Testis (tissue), 2 donors: ENCODE measurements at regions not wholly inside any gene's neighbourhood (a gene's known extent, or its start where the extent isn't known, plus 50 kb on each side); places are given as distances from the start of the nearest gene placed in this dataset.

Experiments used
- DNase-seq: peaks from one replicate; pipeline ENCODE4 v3.0.0-alpha.2; 2019
- H3K27ac ChIP-seq, 2 donors: fragments of 200-600 bp; sonication (generic); one replicate each; pipeline ENCODE4 v1.5.1; 2019
- H3K27me3 ChIP-seq: fragments of 200-600 bp; sonication (generic); one replicate; pipeline ENCODE4 v1.5.1; 2019
- H3K36me3 ChIP-seq: fragments of 200-600 bp; sonication (generic); one replicate; pipeline ENCODE4 v1.5.1; 2017; ENCODE audit warnings: low read depth; ENCODE audit errors: missing control alignments
- H3K4me1 ChIP-seq: fragments of 200-600 bp; sonication (generic); one replicate; pipeline ENCODE4 v1.5.1; 2019
- H3K4me3 ChIP-seq, 2 donors: fragments of 200-600 bp; sonication (generic); one replicate each; pipeline ENCODE4 v1.5.1; 2017 to 2019
- H3K9me3 ChIP-seq: fragments of 200-600 bp; sonication (generic); one replicate; pipeline ENCODE4 v1.5.1; 2017
- POLR2A ChIP-seq: fragments of 450-650 bp; IDR thresholded peaks from one replicate; pipeline ENCODE4 v1.6.1; 2017; ENCODE audit warnings: antibody characterized with exemption, mild to moderate bottlenecking, moderate library complexity
- WGBS, 2 donors: methylation state at CpG; one replicate each; pipeline ENCODE4 v1.1.5; 2018; 5-methylcytosine and 5-hydroxymethylcytosine counted together
- intact Hi-C: fragments of 100-400 bp; cut with DNase I; formaldehyde crosslinking; loops from one replicate; pipeline ENCODE4 v1.15.1; 2023; ENCODE audit warnings: low total_unique reads
- TF ChIP-seq, protein P1 (sequence below), 3 experiments: fragments of 450-650 bp in 2 of 3; fragments of 200-600 bp in 1 of 3; sonication (generic) in 1 of 3; IDR thresholded peaks; one replicate each; pipeline ENCODE4 v1.5.1; 2016 to 2019; ENCODE audit warnings: antibody characterized with exemption in 3 of 3, mild to moderate bottlenecking in 2 of 3, moderate library complexity in 1 of 3

DNA sequence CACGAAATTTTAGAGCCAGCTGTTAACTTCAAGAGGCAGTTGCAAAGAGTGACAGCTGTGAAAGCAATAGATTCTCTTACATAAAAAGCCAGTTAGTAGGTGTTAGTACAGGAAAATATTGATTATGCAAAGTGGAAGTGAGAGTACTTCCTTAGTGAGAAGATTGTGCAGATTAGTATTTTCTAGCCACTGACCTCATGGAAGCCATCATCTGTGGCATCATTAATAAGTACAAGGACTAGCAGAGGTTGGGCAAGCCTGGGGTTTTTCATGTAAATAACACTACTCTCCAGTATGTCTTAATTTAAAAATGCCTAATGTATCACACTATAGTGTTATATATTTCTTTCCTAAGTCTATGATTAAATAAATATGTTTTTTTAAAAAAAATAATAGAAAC is 166.2 kb upstream of the DTNA start:
- H3K4me1 ChIP-seq: no peaks in the 10 kb centered on the region
- no peak overlapping the region for H3K4me3 ChIP-seq
- no peaks in the 10 kb centered on the region for H3K9me3 ChIP-seq
- WGBS, 2 donors: 65 to 71% methylated on average over 1 of the region's 1 CpG
- H3K27ac ChIP-seq: no peak overlapping the region
- H3K27me3 ChIP-seq: no peaks in the 10 kb centered on the region
- TF ChIP-seq POLR2A: no peak
- TF ChIP-seq, protein P1, sequence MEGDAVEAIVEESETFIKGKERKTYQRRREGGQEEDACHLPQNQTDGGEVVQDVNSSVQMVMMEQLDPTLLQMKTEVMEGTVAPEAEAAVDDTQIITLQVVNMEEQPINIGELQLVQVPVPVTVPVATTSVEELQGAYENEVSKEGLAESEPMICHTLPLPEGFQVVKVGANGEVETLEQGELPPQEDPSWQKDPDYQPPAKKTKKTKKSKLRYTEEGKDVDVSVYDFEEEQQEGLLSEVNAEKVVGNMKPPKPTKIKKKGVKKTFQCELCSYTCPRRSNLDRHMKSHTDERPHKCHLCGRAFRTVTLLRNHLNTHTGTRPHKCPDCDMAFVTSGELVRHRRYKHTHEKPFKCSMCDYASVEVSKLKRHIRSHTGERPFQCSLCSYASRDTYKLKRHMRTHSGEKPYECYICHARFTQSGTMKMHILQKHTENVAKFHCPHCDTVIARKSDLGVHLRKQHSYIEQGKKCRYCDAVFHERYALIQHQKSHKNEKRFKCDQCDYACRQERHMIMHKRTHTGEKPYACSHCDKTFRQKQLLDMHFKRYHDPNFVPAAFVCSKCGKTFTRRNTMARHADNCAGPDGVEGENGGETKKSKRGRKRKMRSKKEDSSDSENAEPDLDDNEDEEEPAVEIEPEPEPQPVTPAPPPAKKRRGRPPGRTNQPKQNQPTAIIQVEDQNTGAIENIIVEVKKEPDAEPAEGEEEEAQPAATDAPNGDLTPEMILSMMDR (IDR thresholded peaks at IDR 0.05): no peak
- H3K36me3 ChIP-seq: no peaks in the 10 kb centered on the region
- no peak for DNase-seq
- intact Hi-C loops: no loop called here

DNA sequence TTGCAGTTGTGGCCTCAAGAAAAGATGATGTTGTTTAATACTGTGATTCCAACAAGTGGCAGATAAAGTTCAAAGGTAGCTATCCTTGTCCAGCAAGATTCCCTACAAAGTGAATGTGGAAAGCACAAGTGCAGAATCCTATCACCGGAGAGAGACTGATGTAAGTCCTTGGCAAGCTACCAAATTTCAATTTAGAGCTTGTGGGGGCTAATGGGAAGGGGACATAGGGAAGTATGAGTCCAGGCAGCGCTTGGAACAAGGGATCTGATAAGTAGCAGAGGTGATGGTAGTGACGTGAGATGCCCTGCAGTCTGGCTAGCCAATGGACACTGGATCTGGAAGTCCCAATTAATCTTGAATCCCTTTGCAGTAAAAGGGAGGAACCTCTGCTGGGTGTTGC is 165.2 kb upstream of the DTNA start:
- H3K9me3 ChIP-seq: no peaks in the 10 kb centered on the region
- 51 to 61% methylated on average over 3 of the region's 3 CpGs for WGBS, 2 donors

DNA sequence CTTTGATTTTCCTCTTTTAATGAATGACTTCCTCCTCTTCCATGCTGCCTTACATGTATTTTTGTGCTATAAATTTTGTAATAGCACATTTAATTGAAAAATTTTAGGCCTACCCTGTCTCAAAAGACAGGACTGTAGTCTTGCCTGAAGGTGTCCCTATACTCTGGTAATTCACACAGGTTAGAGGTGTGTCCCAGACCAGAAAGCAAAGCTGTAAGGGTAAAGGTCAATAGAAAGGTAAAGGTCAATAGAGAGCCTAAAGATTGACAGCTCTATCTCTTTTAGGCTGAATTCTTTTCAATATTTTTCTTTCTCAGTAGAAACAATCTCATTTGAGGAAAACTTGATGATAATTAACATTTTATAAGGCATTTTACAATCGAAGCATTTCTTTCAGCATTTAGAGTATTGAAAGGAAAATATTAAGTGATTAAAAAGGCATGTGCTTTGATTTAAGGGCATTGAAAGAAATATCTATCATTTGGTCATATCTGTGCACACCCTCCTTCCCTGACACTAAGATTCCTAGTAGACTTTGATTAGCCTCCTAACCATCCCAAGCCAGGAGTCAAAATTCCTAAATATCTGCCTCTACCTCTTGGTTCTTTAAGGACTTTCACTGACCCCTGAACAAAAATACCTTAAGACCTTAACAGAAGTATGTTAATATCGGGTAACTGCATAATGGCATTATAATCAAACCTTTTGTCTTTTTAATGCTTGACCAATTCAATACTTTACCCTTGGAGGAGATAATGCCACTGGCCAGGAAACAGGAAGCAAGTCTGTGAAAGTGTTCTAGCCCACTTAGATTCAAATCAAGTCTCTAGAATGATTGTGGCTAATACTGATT is 161.8 kb upstream of the DTNA start:
- Histone ChIP-seq H3K4me1 (no peaks in the 10 kb centered on the region), H3K36me3 (no peaks in the 10 kb centered on the region), H3K4me3 (no peak overlapping the region), H3K27me3 (no peaks in the 10 kb centered on the region), H3K9me3 (no peaks in the 10 kb centered on the region), H3K27ac (no peak overlapping the region)
- DNase-seq: no peak
- no peak for TF ChIP-seq POLR2A
- TF ChIP-seq, protein P1 (IDR thresholded peaks at IDR 0.05): no peak
- 68 to 76% methylated on average over 2 of the region's 2 CpGs for WGBS, 2 donors
- intact Hi-C loops: no loop called here

More for the DNA sequence above, 165.2 kb upstream of the DTNA start:
- no peaks in the 10 kb centered on the region for H3K4me1 ChIP-seq
- no peak for DNase-seq
- TF ChIP-seq POLR2A: no peak
- TF ChIP-seq, protein P1 (IDR thresholded peaks at IDR 0.05): no peak
- intact Hi-C loops: no loop called here
- no peaks in the 10 kb centered on the region for H3K27me3 ChIP-seq
- H3K27ac ChIP-seq: no peak overlapping the region
- H3K36me3 ChIP-seq: no peaks in the 10 kb centered on the region
- no peak overlapping the region for H3K4me3 ChIP-seq

DNA sequence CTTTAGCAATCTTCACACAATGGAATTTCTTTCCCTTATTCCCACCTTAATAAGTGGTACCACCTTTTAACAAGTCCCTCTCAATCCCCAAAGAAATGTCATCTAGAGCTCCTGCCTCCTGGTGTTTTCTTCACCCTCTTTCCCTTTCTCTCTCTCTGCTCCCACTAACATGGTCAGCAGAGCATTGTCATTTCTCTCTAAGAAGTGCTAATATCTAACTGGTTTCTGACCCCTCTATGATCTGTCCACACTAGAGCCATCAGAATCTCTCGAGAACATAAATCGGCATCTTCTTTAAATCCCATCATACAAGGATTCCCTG is 161.2 kb upstream of the DTNA start:
- 85 to 94% methylated on average over 2 of the region's 2 CpGs for WGBS, 2 donors
- Histone ChIP-seq H3K4me3 (no peak overlapping the region), H3K9me3 (no peaks in the 10 kb centered on the region), H3K27ac (no peak overlapping the region), H3K27me3 (no peaks in the 10 kb centered on the region), H3K4me1 (no peaks in the 10 kb centered on the region), H3K36me3 (no peaks in the 10 kb centered on the region)
- no peak for TF ChIP-seq POLR2A
- TF ChIP-seq, protein P1 (IDR thresholded peaks at IDR 0.05): no peak
- intact Hi-C loops: no loop called here
- DNase-seq: no peak

DNA sequence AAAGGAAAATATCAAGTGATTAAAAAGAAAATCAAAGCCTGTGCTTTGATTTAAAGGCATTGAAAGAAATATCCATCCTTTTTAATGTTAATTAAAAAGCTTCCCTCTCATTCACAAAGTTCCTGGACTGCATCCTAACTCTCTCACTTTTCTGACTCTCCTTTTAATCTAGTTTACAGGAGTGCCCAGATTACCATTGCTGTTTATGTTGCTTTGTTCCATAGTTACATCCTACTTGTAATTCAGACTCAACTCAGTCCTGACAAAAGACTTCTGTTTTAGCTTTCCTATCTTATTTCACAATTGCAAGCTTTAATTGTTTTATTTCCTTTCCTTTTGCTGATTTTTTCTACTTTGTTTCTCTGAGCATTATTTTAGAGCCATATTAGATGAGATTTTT is 160.7 kb upstream of the DTNA start:
- Histone ChIP-seq H3K4me1 (no peaks in the 10 kb centered on the region), H3K27ac (no peak overlapping the region), H3K27me3 (no peaks in the 10 kb centered on the region), H3K4me3 (no peak overlapping the region), H3K36me3 (no peaks in the 10 kb centered on the region), H3K9me3 (no peaks in the 10 kb centered on the region)
- TF ChIP-seq, protein P1 (IDR thresholded peaks at IDR 0.05): no peak
- TF ChIP-seq POLR2A: no peak
- intact Hi-C loops: no loop called here
- DNase-seq: no peak
